IMR-90 (cell line): ENCODE measurements at regions not wholly inside any gene's neighbourhood (a gene's known extent, or its start where the extent isn't known, plus 50 kb on each side); places are given as distances from the start of the nearest gene placed in this dataset.

Experiments used
- BHLHE40 ChIP-seq: fragments of 150-350 bp; IDR thresholded peaks from 2 replicates; pipeline ENCODE4 v1.6.1; 2016; ENCODE audit warnings: mild to moderate bottlenecking, low read depth, low read length
- CEBPB ChIP-seq: IDR thresholded peaks from 2 replicates; pipeline ENCODE4 v1.6.1; 2012; ENCODE audit warnings: low read depth, low read length, improper control_type of control experiment
- MAZ ChIP-seq: IDR thresholded peaks from 2 replicates; pipeline ENCODE4 v1.6.1; 2012; ENCODE audit warnings: low read depth, mild to moderate bottlenecking, low read length, improper control_type of control experiment, moderate library complexity, borderline replicate concordance
- POLR2A ChIP-seq: IDR thresholded peaks from 2 replicates; pipeline ENCODE4 v1.6.1; 2012; ENCODE audit warnings: mild to moderate bottlenecking, low read depth, low read length
- RFX5 ChIP-seq: IDR thresholded peaks from 2 replicates; pipeline ENCODE4 v1.8.0; 2012; ENCODE audit warnings: low read depth, mild to moderate bottlenecking, low read length, moderate library complexity
- TF ChIP-seq, protein P1 (sequence below): conservative IDR thresholded peaks from 2 replicates; pipeline ENCODE4 v1.5.1; 2012; ENCODE audit warnings: mild to moderate bottlenecking, low read depth, low read length, improper control_type of control experiment
- TF ChIP-seq, protein P2 (sequence below): fragments of 150-350 bp; IDR thresholded peaks from 2 replicates; pipeline ENCODE4 v1.6.1; 2016; ENCODE audit warnings: low read depth, mild to moderate bottlenecking, low read length, moderate library complexity, borderline replicate concordance

DNA sequence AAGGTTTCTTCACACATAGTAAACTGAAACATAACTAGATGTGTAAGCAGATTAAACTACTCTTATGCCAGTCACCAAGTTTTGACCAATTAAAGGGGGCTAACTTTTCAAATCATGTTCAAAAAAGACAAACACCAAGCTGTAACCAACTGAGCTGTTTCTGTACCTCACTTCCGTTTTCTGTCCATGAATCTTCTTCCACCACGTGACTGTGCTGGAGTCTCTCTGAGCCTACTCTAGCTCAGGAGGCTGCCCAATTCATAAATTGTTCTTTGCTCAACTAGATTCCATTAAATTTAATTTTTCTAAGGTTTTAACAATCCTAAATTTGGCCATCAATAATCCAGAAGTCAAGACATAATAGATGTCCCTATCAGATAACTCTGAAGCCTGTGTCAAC, 229.4 kb downstream of the FNDC1 start:
- TF ChIP-seq, protein P1, sequence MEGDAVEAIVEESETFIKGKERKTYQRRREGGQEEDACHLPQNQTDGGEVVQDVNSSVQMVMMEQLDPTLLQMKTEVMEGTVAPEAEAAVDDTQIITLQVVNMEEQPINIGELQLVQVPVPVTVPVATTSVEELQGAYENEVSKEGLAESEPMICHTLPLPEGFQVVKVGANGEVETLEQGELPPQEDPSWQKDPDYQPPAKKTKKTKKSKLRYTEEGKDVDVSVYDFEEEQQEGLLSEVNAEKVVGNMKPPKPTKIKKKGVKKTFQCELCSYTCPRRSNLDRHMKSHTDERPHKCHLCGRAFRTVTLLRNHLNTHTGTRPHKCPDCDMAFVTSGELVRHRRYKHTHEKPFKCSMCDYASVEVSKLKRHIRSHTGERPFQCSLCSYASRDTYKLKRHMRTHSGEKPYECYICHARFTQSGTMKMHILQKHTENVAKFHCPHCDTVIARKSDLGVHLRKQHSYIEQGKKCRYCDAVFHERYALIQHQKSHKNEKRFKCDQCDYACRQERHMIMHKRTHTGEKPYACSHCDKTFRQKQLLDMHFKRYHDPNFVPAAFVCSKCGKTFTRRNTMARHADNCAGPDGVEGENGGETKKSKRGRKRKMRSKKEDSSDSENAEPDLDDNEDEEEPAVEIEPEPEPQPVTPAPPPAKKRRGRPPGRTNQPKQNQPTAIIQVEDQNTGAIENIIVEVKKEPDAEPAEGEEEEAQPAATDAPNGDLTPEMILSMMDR, result no peak
- no peak for TF ChIP-seq MAZ
- TF ChIP-seq POLR2A, result no peak
- no peak for TF ChIP-seq CEBPB
- TF ChIP-seq BHLHE40, result no peak
- TF ChIP-seq RFX5, result no peak
- TF ChIP-seq, protein P2, sequence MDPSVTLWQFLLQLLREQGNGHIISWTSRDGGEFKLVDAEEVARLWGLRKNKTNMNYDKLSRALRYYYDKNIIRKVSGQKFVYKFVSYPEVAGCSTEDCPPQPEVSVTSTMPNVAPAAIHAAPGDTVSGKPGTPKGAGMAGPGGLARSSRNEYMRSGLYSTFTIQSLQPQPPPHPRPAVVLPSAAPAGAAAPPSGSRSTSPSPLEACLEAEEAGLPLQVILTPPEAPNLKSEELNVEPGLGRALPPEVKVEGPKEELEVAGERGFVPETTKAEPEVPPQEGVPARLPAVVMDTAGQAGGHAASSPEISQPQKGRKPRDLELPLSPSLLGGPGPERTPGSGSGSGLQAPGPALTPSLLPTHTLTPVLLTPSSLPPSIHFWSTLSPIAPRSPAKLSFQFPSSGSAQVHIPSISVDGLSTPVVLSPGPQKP, result no peak
